Type B pancreatic cell (in vitro differentiated cells): ENCODE measurements at regions not wholly inside any gene's neighbourhood (a gene's known extent, or its start where the extent isn't known, plus 50 kb on each side); places are given as distances from the start of the nearest gene placed in this dataset.

ENCODE experiments used
- DNase-seq: peaks from one replicate; pipeline ENCODE4 v3.0.0; 2021; ENCODE audit warnings: mixed read lengths; ENCODE audit not compliant: unreplicated experiment; ENCODE audit errors: extremely low spot score
- H3K27ac Mint-ChIP-seq: 2 replicates; pipeline ENCODE4 v1.8.0; 2021; ENCODE audit warnings: mild to moderate bottlenecking, mixed read lengths
- H3K27me3 Mint-ChIP-seq: 2 replicates; pipeline ENCODE4 v1.8.0; 2021; ENCODE audit warnings: mixed read lengths
- H3K36me3 Mint-ChIP-seq: 2 replicates; pipeline ENCODE4 v1.8.0; 2021; ENCODE audit warnings: mixed read lengths
- H3K4me1 Mint-ChIP-seq: one replicate; pipeline ENCODE4 v1.8.0; 2021; ENCODE audit warnings: mixed read lengths; ENCODE audit not compliant: unreplicated experiment
- H3K4me3 Mint-ChIP-seq: 2 replicates; pipeline ENCODE4 v1.8.0; 2021; ENCODE audit warnings: mild to moderate bottlenecking, mixed read lengths
- H3K9me3 Mint-ChIP-seq: 2 replicates; pipeline ENCODE4 v1.8.0; 2021; ENCODE audit warnings: mixed read lengths
- TF ChIP-seq, protein P1 (sequence below): fragments of 200-600 bp; sonication (generic); conservative IDR thresholded peaks from 2 replicates; pipeline ENCODE4 v1.5.0; 2021; ENCODE audit warnings: antibody characterized with exemption, mild to moderate bottlenecking

DNA sequence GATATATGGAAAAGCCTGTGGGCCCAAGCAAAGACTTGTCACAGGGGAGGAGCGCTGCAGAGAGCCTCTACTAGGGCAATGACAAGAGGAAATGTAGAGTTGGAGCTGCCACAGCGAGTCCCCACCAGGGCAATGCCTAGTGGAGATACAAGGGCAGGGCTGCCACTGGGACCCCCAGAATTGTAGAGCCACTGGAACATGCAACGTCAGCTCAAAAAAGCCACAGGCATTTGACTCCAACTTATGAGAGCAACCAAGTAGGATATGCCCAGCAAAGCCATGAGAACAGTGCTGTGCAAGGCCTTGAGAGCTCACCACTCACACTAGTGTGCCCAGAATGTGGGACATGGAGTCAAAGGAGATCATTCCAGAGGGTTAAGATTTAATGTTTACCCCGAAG lies 63.7 kb upstream of the CAMK1G start:
- Mint-ChIP-seq H3K36me3 (no peaks in the 10 kb centered on the region), H3K27me3 (peaks cover 19% of the 10 kb centered on the region), H3K9me3 (peaks cover 11% of the 10 kb centered on the region), H3K4me1 (no peaks in the 10 kb centered on the region), H3K27ac (no peak overlapping the region), H3K4me3 (no peak overlapping the region)
- TF ChIP-seq, protein P1, sequence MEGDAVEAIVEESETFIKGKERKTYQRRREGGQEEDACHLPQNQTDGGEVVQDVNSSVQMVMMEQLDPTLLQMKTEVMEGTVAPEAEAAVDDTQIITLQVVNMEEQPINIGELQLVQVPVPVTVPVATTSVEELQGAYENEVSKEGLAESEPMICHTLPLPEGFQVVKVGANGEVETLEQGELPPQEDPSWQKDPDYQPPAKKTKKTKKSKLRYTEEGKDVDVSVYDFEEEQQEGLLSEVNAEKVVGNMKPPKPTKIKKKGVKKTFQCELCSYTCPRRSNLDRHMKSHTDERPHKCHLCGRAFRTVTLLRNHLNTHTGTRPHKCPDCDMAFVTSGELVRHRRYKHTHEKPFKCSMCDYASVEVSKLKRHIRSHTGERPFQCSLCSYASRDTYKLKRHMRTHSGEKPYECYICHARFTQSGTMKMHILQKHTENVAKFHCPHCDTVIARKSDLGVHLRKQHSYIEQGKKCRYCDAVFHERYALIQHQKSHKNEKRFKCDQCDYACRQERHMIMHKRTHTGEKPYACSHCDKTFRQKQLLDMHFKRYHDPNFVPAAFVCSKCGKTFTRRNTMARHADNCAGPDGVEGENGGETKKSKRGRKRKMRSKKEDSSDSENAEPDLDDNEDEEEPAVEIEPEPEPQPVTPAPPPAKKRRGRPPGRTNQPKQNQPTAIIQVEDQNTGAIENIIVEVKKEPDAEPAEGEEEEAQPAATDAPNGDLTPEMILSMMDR, result no peak
- no peak for DNase-seq

DNA sequence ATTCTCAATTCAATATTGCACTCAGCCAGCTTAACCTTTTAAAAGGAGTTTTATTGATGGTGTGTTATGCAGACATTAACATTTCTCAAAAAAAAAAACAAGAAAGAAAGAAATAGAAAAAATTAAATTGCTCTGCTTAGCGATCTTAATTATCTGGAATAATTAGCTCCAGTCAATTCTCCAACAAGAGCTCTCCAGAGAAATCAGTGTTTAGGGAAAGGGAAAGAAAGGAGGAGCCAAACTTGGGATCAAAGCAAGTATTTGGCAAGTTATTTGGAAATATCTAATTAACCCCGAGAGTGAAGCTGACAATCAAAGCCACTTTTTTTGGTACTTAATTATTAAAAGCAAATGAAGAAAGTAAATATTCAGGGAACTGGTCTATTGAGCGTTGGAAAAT lies 60.7 kb upstream of the CAMK1G start:
- H3K4me3 Mint-ChIP-seq, result no peak overlapping the region
- H3K9me3 Mint-ChIP-seq, result peaks cover 11% of the 10 kb centered on the region
- H3K27ac Mint-ChIP-seq, result no peak overlapping the region
- DNase-seq, result no peak
- no peaks in the 10 kb centered on the region for H3K36me3 Mint-ChIP-seq
- peaks cover 7% of the 10 kb centered on the region for H3K4me1 Mint-ChIP-seq
- peaks cover 17% of the 10 kb centered on the region for H3K27me3 Mint-ChIP-seq
- TF ChIP-seq, protein P1, result no peak

DNA sequence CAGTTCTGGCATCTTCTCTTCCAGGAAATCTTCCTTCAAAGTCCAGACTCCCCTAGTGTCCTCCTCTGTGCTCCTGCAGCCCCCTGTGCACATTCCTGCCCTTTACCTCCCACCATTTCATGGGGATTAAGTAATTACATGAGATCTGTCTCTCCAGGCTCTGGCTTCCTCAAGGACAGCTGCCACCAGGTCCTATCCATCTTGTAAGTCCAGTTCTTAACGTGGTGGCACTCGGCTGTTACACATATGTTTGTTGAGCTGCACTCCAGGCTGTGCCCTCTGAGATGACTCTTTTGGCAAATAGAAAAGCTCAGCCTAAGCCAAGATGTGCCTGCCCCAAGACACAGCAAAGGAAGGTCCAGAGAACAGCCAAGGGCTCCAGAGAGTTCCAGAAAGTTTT lies 57.4 kb upstream of the CAMK1G start:
- TF ChIP-seq, protein P1, result no peak
- no peaks in the 10 kb centered on the region for H3K9me3 Mint-ChIP-seq
- no peak overlapping the region for H3K4me3 Mint-ChIP-seq
- H3K4me1 Mint-ChIP-seq, result peaks cover 16% of the 10 kb centered on the region
- H3K27me3 Mint-ChIP-seq, result peaks cover 19% of the 10 kb centered on the region
- DNase-seq, result no peak
- H3K27ac Mint-ChIP-seq, result no peak overlapping the region
- H3K36me3 Mint-ChIP-seq, result no peaks in the 10 kb centered on the region

DNA sequence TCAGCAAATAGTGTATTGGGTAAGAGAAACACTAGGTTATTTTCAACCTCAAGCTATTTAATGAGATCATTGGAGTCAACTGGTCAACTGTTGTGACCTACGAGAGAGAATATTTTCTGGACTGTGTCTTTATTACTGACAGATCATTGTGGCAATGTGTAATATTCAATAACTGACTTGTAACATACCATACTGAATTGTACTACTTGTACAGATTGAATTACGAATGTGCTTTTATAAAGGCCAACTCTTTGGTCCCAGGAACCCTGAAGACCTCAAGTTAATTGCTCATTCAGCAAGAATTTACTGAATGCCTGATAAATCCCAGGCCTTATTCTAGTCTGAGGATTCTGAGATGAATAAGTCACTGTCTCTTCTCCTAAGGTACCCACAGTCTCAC lies 56.1 kb upstream of the CAMK1G start:
- DNase-seq, result no peak
- no peaks in the 10 kb centered on the region for H3K9me3 Mint-ChIP-seq
- H3K36me3 Mint-ChIP-seq, result no peaks in the 10 kb centered on the region
- H3K27me3 Mint-ChIP-seq, result peaks cover 21% of the 10 kb centered on the region
- peaks cover 22% of the 10 kb centered on the region for H3K4me1 Mint-ChIP-seq
- no peak overlapping the region for H3K27ac Mint-ChIP-seq
- no peak overlapping the region for H3K4me3 Mint-ChIP-seq
- TF ChIP-seq, protein P1, result no peak

DNA sequence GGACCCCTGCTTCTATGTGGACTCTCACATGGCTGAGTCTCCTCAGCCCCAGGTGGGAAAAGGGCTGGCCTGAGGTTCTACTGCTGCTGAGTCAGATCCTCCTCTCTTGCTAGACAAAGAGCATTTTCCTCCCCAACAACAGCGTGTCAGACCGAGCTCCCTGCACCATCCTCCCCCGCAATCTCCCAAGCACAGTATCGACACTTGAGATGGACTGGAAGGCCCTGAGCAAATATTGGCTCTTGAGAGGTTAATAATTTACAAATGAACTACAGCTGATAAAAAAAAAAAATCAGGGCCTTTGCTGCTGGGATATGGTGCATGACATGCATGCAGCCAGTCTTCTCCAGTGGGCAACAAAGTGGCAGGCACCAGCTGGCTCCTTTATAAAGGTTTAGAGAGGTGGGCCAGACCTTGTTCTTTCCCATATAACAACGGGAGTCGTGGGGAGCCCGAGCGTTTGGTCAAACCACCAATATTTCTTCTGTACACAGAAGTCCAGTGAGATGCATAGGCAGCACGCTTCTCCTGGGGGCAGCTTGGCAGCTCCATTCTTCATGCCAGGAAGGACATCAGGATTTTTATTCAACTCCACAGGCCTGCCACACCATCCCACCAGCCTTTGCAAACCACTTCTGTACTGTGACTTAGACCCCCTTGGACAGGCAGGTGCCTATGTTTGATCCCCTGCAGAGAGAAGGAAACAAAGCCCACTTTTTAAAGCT lies 55.4 kb upstream of the CAMK1G start:
- peak overlapping the region; percentile 22 for H3K27ac Mint-ChIP-seq
- no peaks in the 10 kb centered on the region for H3K9me3 Mint-ChIP-seq

More for the DNA sequence above, 55.4 kb upstream of the CAMK1G start:
- no peaks in the 10 kb centered on the region for H3K36me3 Mint-ChIP-seq
- TF ChIP-seq, protein P1, result no peak
- DNase-seq, result no peak
- H3K4me3 Mint-ChIP-seq, result no peak overlapping the region
- H3K4me1 Mint-ChIP-seq, result peaks cover 22% of the 10 kb centered on the region
- H3K27me3 Mint-ChIP-seq, result peaks cover 19% of the 10 kb centered on the region
